Liver (tissue), 8 donors: ENCODE measurements at regions not wholly inside any gene's neighbourhood (a gene's known extent, or its start where the extent isn't known, plus 50 kb on each side); places are given as distances from the start of the nearest gene placed in this dataset.

Source experiments
- DNase-seq: peaks from one replicate; pipeline ENCODE4 v3.0.0-alpha.2; 2017; ENCODE audit warnings: low spot score
- H3K27ac ChIP-seq, 2 donors: one replicate each; pipeline ENCODE4 v1.7.0; 2013; ENCODE audit warnings: inconsistent platforms in 2 of 2, low read length in 2 of 2, control low read depth in 1 of 2, low read depth in 1 of 2, mild to moderate bottlenecking in 1 of 2
- H3K27me3 ChIP-seq, 4 donors: one replicate each; pipeline versions ENCODE4 v1.6.1 to v1.7.0; 2013; ENCODE audit warnings: low read length in 3 of 4, inconsistent platforms in 1 of 4, mild to moderate bottlenecking in 1 of 4, moderate library complexity in 1 of 4; ENCODE audit not compliant: control insufficient read depth in 4 of 4, insufficient read depth in 4 of 4
- H3K36me3 ChIP-seq, 4 donors: one replicate each; pipeline versions ENCODE4 v1.6.1 to v1.7.0; 2013; ENCODE audit warnings: low read length in 3 of 4, mild to moderate bottlenecking in 3 of 4, low read depth in 1 of 4, moderate library complexity in 1 of 4; ENCODE audit not compliant: control insufficient read depth in 4 of 4, insufficient read depth in 3 of 4
- H3K4me1 ChIP-seq, 4 donors: one replicate each; pipeline versions ENCODE4 v1.6.1 to v1.7.0; 2013; ENCODE audit warnings: low read length in 3 of 4, mild to moderate bottlenecking in 3 of 4, moderate library complexity in 1 of 4; ENCODE audit not compliant: control insufficient read depth in 4 of 4, insufficient read depth in 4 of 4
- H3K4me3 ChIP-seq, 3 donors: one replicate each; pipeline versions ENCODE4 v1.6.1 to v1.7.0; 2013; ENCODE audit warnings: low read length in 3 of 3, control low read depth in 1 of 3, low read depth in 1 of 3, mild to moderate bottlenecking in 1 of 3
- H3K9ac ChIP-seq, 2 donors: one replicate each; pipeline ENCODE4 v1.7.0; 2013; ENCODE audit warnings: low read length in 2 of 2, mild to moderate bottlenecking in 2 of 2, moderate library complexity in 2 of 2, control low read depth in 1 of 2, low read depth in 1 of 2
- H3K9me3 ChIP-seq, 4 donors: one replicate each; pipeline versions ENCODE4 v1.6.1 to v1.7.0; 2013; ENCODE audit warnings: low read length in 3 of 4; ENCODE audit not compliant: control insufficient read depth in 4 of 4
- EGR1 ChIP-seq, 2 donors: IDR thresholded peaks; 2 replicates each; pipeline ENCODE4 v1.6.1; 2016 to 2018; ENCODE audit warnings: antibody characterized with exemption in 2 of 2, low read depth in 2 of 2
- FOXA1 ChIP-seq: IDR thresholded peaks from 2 replicates; pipeline ENCODE4 v1.6.1; 2016; ENCODE audit warnings: antibody characterized with exemption
- FOXA2 ChIP-seq: IDR thresholded peaks from 2 replicates; pipeline ENCODE4 v1.6.1; 2016; ENCODE audit warnings: antibody characterized with exemption
- GABPA ChIP-seq, 2 donors: IDR thresholded peaks in 1 of 2; conservative IDR thresholded peaks in 1 of 2; 2 replicates each; pipeline ENCODE4 v1.6.1; 2016; ENCODE audit warnings: antibody characterized with exemption in 2 of 2, mild to moderate bottlenecking in 1 of 2, moderate library complexity in 1 of 2
- HNF4A ChIP-seq, 2 donors: conservative IDR thresholded peaks; 2 replicates each; pipeline ENCODE4 v1.6.1; 2016; ENCODE audit warnings: antibody characterized with exemption in 2 of 2, mild to moderate bottlenecking in 2 of 2
- HNF4G ChIP-seq: IDR thresholded peaks from 2 replicates; pipeline ENCODE4 v1.6.1; 2016; ENCODE audit warnings: antibody characterized with exemption
- JUND ChIP-seq, 2 donors: IDR thresholded peaks; 2 replicates each; pipeline ENCODE4 v1.6.1; 2016; ENCODE audit warnings: antibody characterized with exemption in 2 of 2
- NR2F2 ChIP-seq: IDR thresholded peaks from 2 replicates; pipeline ENCODE4 v1.6.1; 2016; ENCODE audit warnings: antibody characterized with exemption
- RAD21 ChIP-seq, 2 donors: IDR thresholded peaks; 2 replicates each; pipeline ENCODE4 v1.6.1; 2016; ENCODE audit warnings: antibody characterized with exemption in 2 of 2, mild to moderate bottlenecking in 2 of 2
- RXRA ChIP-seq, 2 donors: IDR thresholded peaks; 2 replicates each; pipeline ENCODE4 v1.6.1; 2017 to 2018; ENCODE audit warnings: antibody characterized with exemption in 2 of 2, mild to moderate bottlenecking in 1 of 2
- SP1 ChIP-seq: IDR thresholded peaks from 2 replicates; pipeline ENCODE4 v1.6.1; 2018; ENCODE audit warnings: antibody characterized with exemption, mild to moderate bottlenecking
- TAF1 ChIP-seq: conservative IDR thresholded peaks from 2 replicates; pipeline ENCODE4 v1.6.1; 2016; ENCODE audit warnings: antibody characterized with exemption, mild to moderate bottlenecking
- YY1 ChIP-seq: IDR thresholded peaks from 2 replicates; pipeline ENCODE4 v1.6.1; 2016; ENCODE audit warnings: antibody characterized with exemption, mild to moderate bottlenecking
- WGBS: extraction: QIAGEN DNeasy Blood & Tissue Kit; methylation state at CpG from one replicate; pipeline ENCODE4 v1.1.7; 2013; 5-methylcytosine and 5-hydroxymethylcytosine counted together
- TF ChIP-seq, protein P1 (sequence below): IDR thresholded peaks from 2 replicates; pipeline ENCODE4 v1.6.1; 2016; ENCODE audit warnings: antibody characterized with exemption
- TF ChIP-seq, protein P2 (sequence below): IDR thresholded peaks from 2 replicates; pipeline ENCODE4 v1.6.1; 2016; ENCODE audit warnings: antibody characterized with exemption
- TF ChIP-seq, protein P3 (sequence below): fragments of 150-350 bp; IDR thresholded peaks from 2 replicates; pipeline ENCODE4 v1.5.1; 2017; ENCODE audit warnings: improper control_type of control experiment, low read depth, low read length; ENCODE audit not compliant: missing input control
- TF ChIP-seq, protein P4 (sequence below): IDR thresholded peaks from 2 replicates; pipeline ENCODE4 v1.6.1; 2016; ENCODE audit warnings: antibody characterized with exemption
- TF ChIP-seq, protein P5 (sequence below): IDR thresholded peaks from 2 replicates; pipeline ENCODE4 v1.6.1; 2016; ENCODE audit warnings: antibody characterized with exemption, mild to moderate bottlenecking
- donor health status: healthy.
- donor health status: healthy.
- donor health status: healthy.
- donor health status: healthy.
- donor health status: healthy.

DNA sequence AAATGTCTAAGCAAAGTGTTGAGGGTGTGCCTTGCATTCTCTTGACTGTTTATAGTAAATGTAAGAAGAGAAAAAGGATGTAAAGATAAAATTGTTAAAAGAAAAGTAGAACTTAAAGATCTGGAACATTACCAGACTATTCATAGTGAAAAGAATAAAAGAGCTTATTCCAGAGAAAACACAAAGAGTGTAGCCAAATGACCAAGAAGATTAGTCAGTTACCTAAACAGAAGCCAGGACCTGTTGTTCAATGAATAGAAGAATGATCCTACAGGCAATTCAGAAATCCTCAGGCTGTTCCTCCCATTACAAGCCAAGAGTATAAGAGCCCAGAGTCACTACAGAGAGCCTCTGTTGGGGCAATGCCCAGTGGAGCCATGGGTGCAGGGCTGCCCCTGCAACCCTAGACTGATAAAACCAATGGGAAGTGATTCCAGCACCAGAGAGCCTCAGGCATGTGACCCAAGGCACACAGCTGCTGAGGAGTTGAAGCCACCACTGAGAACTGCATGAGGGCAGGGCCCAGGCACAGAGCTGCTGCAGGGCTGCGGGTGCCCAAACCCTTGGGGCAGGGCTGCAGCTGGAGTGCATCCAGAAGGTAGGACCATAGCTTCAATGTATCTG, 91.1 kb upstream of the SLC38A4 start:
- WGBS = 100% methylated on average over 1 of the region's 1 CpG
- no peaks in the 10 kb centered on the region for H3K27me3 ChIP-seq
- no peak for DNase-seq
- H3K36me3 ChIP-seq = no peaks in the 10 kb centered on the region
- TF ChIP-seq EGR1 (IDR thresholded peaks at IDR 0.05; ENCODE audit: low read depth in 2 of 2) (no peak), FOXA2 (no peak), GABPA (IDR thresholded peaks at IDR 0.05 in 1 of 2, conservative IDR thresholded peaks at IDR 0.05 in 1 of 2) (no peak)
- H3K4me3 ChIP-seq = no peak overlapping the region
- H3K9ac ChIP-seq = no peak overlapping the region
- no peak overlapping the region for H3K27ac ChIP-seq
- H3K4me1 ChIP-seq = peaks cover under 1 to 12% (median 2%) of the 10 kb centered on the region in 4 donors
- peaks cover 0 to 3% (median 0%) of the 10 kb centered on the region in 4 donors for H3K9me3 ChIP-seq

DNA sequence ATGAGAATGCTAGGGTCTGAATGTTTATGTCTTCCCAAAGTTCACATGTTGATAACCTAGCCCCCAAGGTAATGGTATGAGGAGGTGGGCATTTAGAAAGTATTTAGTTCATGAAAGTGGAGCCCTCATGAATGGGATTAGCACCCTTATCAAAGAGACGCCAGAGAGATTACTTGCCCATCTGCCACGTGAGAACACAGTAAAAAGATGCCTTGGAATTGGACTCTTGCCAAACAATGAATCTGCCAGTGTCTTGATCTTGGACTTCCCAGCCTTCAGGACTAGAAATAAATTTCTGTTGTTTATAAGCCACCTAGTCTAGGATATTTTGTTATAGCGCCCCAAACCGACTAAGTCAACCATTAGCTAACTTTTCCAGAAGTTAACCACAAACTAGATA, 92.0 kb upstream of the SLC38A4 start:
- Histone ChIP-seq H3K9me3 (peaks cover 0 to 3% (median 0%) of the 10 kb centered on the region in 4 donors), H3K27ac (no peak overlapping the region), H3K36me3 (no peaks in the 10 kb centered on the region), H3K4me3 (no peak overlapping the region), H3K27me3 (no peaks in the 10 kb centered on the region), H3K9ac (no peak overlapping the region), H3K4me1 (peaks cover 4 to 18% (median 7%) of the 10 kb centered on the region in 4 donors)
- 59% methylated on average over 4 of the region's 4 CpGs for WGBS
- TF ChIP-seq JUND (IDR thresholded peaks at IDR 0.05) = no peak
- no peak for TF ChIP-seq FOXA2
- TF ChIP-seq EGR1 (IDR thresholded peaks at IDR 0.05; ENCODE audit: low read depth in 2 of 2) = no peak
- TF ChIP-seq, protein P1, sequence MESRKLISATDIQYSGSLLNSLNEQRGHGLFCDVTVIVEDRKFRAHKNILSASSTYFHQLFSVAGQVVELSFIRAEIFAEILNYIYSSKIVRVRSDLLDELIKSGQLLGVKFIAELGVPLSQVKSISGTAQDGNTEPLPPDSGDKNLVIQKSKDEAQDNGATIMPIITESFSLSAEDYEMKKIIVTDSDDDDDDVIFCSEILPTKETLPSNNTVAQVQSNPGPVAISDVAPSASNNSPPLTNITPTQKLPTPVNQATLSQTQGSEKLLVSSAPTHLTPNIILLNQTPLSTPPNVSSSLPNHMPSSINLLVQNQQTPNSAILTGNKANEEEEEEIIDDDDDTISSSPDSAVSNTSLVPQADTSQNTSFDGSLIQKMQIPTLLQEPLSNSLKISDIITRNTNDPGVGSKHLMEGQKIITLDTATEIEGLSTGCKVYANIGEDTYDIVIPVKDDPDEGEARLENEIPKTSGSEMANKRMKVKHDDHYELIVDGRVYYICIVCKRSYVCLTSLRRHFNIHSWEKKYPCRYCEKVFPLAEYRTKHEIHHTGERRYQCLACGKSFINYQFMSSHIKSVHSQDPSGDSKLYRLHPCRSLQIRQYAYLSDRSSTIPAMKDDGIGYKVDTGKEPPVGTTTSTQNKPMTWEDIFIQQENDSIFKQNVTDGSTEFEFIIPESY = no peak
- TF ChIP-seq RXRA (IDR thresholded peaks at IDR 0.05) = no peak
- TF ChIP-seq YY1 = no peak
- no peak for TF ChIP-seq NR2F2
- no peak for TF ChIP-seq TAF1
- no peak for TF ChIP-seq HNF4G
- TF ChIP-seq, protein P2, sequence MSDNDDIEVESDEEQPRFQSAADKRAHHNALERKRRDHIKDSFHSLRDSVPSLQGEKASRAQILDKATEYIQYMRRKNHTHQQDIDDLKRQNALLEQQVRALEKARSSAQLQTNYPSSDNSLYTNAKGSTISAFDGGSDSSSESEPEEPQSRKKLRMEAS = no peak
- TF ChIP-seq, protein P3, sequence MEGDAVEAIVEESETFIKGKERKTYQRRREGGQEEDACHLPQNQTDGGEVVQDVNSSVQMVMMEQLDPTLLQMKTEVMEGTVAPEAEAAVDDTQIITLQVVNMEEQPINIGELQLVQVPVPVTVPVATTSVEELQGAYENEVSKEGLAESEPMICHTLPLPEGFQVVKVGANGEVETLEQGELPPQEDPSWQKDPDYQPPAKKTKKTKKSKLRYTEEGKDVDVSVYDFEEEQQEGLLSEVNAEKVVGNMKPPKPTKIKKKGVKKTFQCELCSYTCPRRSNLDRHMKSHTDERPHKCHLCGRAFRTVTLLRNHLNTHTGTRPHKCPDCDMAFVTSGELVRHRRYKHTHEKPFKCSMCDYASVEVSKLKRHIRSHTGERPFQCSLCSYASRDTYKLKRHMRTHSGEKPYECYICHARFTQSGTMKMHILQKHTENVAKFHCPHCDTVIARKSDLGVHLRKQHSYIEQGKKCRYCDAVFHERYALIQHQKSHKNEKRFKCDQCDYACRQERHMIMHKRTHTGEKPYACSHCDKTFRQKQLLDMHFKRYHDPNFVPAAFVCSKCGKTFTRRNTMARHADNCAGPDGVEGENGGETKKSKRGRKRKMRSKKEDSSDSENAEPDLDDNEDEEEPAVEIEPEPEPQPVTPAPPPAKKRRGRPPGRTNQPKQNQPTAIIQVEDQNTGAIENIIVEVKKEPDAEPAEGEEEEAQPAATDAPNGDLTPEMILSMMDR = no peak
- no peak for TF ChIP-seq HNF4A (conservative IDR thresholded peaks at IDR 0.05)
- no peak for TF ChIP-seq RAD21 (IDR thresholded peaks at IDR 0.05)
- TF ChIP-seq, protein P4, sequence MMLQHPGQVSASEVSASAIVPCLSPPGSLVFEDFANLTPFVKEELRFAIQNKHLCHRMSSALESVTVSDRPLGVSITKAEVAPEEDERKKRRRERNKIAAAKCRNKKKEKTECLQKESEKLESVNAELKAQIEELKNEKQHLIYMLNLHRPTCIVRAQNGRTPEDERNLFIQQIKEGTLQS = no peak
- no peak for TF ChIP-seq FOXA1
- no peak for TF ChIP-seq SP1
- TF ChIP-seq, protein P5, sequence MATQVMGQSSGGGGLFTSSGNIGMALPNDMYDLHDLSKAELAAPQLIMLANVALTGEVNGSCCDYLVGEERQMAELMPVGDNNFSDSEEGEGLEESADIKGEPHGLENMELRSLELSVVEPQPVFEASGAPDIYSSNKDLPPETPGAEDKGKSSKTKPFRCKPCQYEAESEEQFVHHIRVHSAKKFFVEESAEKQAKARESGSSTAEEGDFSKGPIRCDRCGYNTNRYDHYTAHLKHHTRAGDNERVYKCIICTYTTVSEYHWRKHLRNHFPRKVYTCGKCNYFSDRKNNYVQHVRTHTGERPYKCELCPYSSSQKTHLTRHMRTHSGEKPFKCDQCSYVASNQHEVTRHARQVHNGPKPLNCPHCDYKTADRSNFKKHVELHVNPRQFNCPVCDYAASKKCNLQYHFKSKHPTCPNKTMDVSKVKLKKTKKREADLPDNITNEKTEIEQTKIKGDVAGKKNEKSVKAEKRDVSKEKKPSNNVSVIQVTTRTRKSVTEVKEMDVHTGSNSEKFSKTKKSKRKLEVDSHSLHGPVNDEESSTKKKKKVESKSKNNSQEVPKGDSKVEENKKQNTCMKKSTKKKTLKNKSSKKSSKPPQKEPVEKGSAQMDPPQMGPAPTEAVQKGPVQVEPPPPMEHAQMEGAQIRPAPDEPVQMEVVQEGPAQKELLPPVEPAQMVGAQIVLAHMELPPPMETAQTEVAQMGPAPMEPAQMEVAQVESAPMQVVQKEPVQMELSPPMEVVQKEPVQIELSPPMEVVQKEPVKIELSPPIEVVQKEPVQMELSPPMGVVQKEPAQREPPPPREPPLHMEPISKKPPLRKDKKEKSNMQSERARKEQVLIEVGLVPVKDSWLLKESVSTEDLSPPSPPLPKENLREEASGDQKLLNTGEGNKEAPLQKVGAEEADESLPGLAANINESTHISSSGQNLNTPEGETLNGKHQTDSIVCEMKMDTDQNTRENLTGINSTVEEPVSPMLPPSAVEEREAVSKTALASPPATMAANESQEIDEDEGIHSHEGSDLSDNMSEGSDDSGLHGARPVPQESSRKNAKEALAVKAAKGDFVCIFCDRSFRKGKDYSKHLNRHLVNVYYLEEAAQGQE = no peak
- no peak for TF ChIP-seq GABPA (IDR thresholded peaks at IDR 0.05 in 1 of 2, conservative IDR thresholded peaks at IDR 0.05 in 1 of 2)
- no peak for DNase-seq
